ENCODE measurements at regions not wholly inside any gene's neighbourhood (a gene's known extent, or its start where the extent isn't known, plus 50 kb on each side); places are given as distances from the start of the nearest gene placed in this dataset.
"Not testable (repeated sequence)": the region's sequence is repeated elsewhere in the genome, so short reads cannot be mapped to it uniquely, and the experiment has no call there.

- no peak for DNase-seq
- Mint-ChIP-seq H3K4me3 (no peak overlapping the region), H3K4me1 (no peaks in the 10 kb centered on the region), H3K27ac (no peak overlapping the region), H3K36me3 (no peaks in the 10 kb centered on the region), H3K27me3 (ENCODE audit: low read depth in 3 of 3) (peaks cover 0 to 5% (median 0%) of the 10 kb centered on the region in 3 donors), H3K9me3 (peaks cover 0 to 18% (median 11%) of the 10 kb centered on the region in 7 donors)
- 40% methylated on average over 1 of the region's 2 CpGs for WGBS (ENCODE audit: insufficient coverage)
- H3K27me3 ChIP-seq (ENCODE audit: control insufficient read depth in 2 of 2, insufficient read depth in 2 of 2, low read length in 2 of 2) = no peaks in the 10 kb centered on the region
- H3K9ac ChIP-seq (ENCODE audit: insufficient read depth, low read length, poor library complexity, severe bottlenecking) = no peak overlapping the region
- no peak overlapping the region for H3K27ac ChIP-seq (ENCODE audit: low read depth in 1 of 2, low read length in 2 of 2)
- no peaks in the 10 kb centered on the region for H3K4me1 ChIP-seq (ENCODE audit: control insufficient read depth in 1 of 2, insufficient read depth in 2 of 2, low read length in 2 of 2)
- H3K36me3 ChIP-seq (replicated peaks in 1 of 2; ENCODE audit: control insufficient read depth in 1 of 2, insufficient read depth in 2 of 2, low read length in 2 of 2) = no peaks in the 10 kb centered on the region
- TF ChIP-seq CTCF (IDR thresholded peaks at IDR 0.05) = no peak
- H3K4me2 ChIP-seq (replicated peaks; ENCODE audit: extremely low read depth, low read length, poor library complexity, severe bottlenecking) = no peak overlapping the region
- no peak overlapping the region for H3K4me3 ChIP-seq (replicated peaks in 1 of 3; ENCODE audit: low read depth in 2 of 3, low read length in 3 of 3)
- H3K9me3 ChIP-seq (replicated peaks in 1 of 2; ENCODE audit: control insufficient read depth in 1 of 2, insufficient read depth in 1 of 2, low read length in 2 of 2) = peaks cover 0 to 13% of the 10 kb centered on the region in 2 donors
- H4K20me1 ChIP-seq (ENCODE audit: insufficient read depth, low read length) = no peaks in the 10 kb centered on the region
- intact Hi-C loops (cut with micrococcal nuclease) = no loop called here
- no peak overlapping the region for H2AFZ ChIP-seq (ENCODE audit: insufficient read depth, low read depth, low read length, poor library complexity, severe bottlenecking)
- H3K79me2 ChIP-seq (ENCODE audit: insufficient read depth, low read length) = no peaks in the 10 kb centered on the region
Observed at GRCh38 chr1:14350197-14350596, 248.3 kb upstream of the KAZN start.

- no peaks in the 10 kb centered on the region for H3K4me1 Mint-ChIP-seq
- no peaks in the 10 kb centered on the region for H3K36me3 Mint-ChIP-seq
- Histone ChIP-seq H3K4me1 (ENCODE audit: control insufficient read depth in 1 of 2, insufficient read depth in 2 of 2, low read length in 2 of 2) (no peaks in the 10 kb centered on the region), H3K4me2 (replicated peaks; ENCODE audit: extremely low read depth, low read length, poor library complexity, severe bottlenecking) (no peak overlapping the region), H3K27me3 (ENCODE audit: control insufficient read depth in 2 of 2, insufficient read depth in 2 of 2, low read length in 2 of 2) (no peaks in the 10 kb centered on the region), H4K20me1 (ENCODE audit: insufficient read depth, low read length) (no peaks in the 10 kb centered on the region), H3K9me3 (replicated peaks in 1 of 2; ENCODE audit: control insufficient read depth in 1 of 2, insufficient read depth in 1 of 2, low read length in 2 of 2) (peaks cover 0 to 13% of the 10 kb centered on the region in 2 donors), H3K4me3 (replicated peaks in 1 of 3; ENCODE audit: low read depth in 2 of 3, low read length in 3 of 3) (no peak overlapping the region), H3K9ac (ENCODE audit: insufficient read depth, low read length, poor library complexity, severe bottlenecking) (no peak overlapping the region), H3K36me3 (replicated peaks in 1 of 2; ENCODE audit: control insufficient read depth in 1 of 2, insufficient read depth in 2 of 2, low read length in 2 of 2) (no peaks in the 10 kb centered on the region), H2AFZ (ENCODE audit: insufficient read depth, low read depth, low read length, poor library complexity, severe bottlenecking) (no peak overlapping the region), H3K79me2 (ENCODE audit: insufficient read depth, low read length) (no peaks in the 10 kb centered on the region), H3K27ac (ENCODE audit: low read depth in 1 of 2, low read length in 2 of 2) (no peak overlapping the region)
- H3K9me3 Mint-ChIP-seq = peaks cover 0 to 22% (median 10%) of the 10 kb centered on the region in 7 donors
- H3K27ac Mint-ChIP-seq = no peak overlapping the region
- DNase-seq = no peak
- intact Hi-C loops (cut with micrococcal nuclease) = no loop called here
- whole genome bisulfite sequencing (ENCODE audit: insufficient coverage) = no CpG with 5 or more reads among the region's 6 CpGs
- no peak for TF ChIP-seq CTCF (IDR thresholded peaks at IDR 0.05)
- H3K4me3 Mint-ChIP-seq = no peak overlapping the region
- H3K27me3 Mint-ChIP-seq (ENCODE audit: low read depth in 3 of 3) = peaks cover 0 to 6% (median 0%) of the 10 kb centered on the region in 3 donors
Observed at GRCh38 chr1:14352897-14353296, 245.6 kb upstream of the KAZN start.

GRCh38 chr1:14361005-14361404, 237.5 kb upstream of the KAZN start:
- H3K27ac Mint-ChIP-seq; H3K4me3 ChIP-seq (replicated peaks in 1 of 3; ENCODE audit: low read depth in 2 of 3, low read length in 3 of 3); H3K36me3 Mint-ChIP-seq; H4K20me1 ChIP-seq (ENCODE audit: insufficient read depth, low read length); H3K9ac ChIP-seq (ENCODE audit: insufficient read depth, low read length, poor library complexity, severe bottlenecking); H3K36me3 ChIP-seq (replicated peaks in 1 of 2; ENCODE audit: control insufficient read depth in 1 of 2, insufficient read depth in 2 of 2, low read length in 2 of 2); H2AFZ ChIP-seq (ENCODE audit: insufficient read depth, low read depth, low read length, poor library complexity, severe bottlenecking); H3K4me1 ChIP-seq (ENCODE audit: control insufficient read depth in 1 of 2, insufficient read depth in 2 of 2, low read length in 2 of 2); intact Hi-C loops (cut with micrococcal nuclease); H3K4me1 Mint-ChIP-seq; H3K4me3 Mint-ChIP-seq; H3K4me2 ChIP-seq (replicated peaks; ENCODE audit: extremely low read depth, low read length, poor library complexity, severe bottlenecking); H3K27ac ChIP-seq (ENCODE audit: low read depth in 1 of 2, low read length in 2 of 2); H3K27me3 ChIP-seq (ENCODE audit: control insufficient read depth in 2 of 2, insufficient read depth in 2 of 2, low read length in 2 of 2); H3K79me2 ChIP-seq (ENCODE audit: insufficient read depth, low read length); DNase-seq; H3K27me3 Mint-ChIP-seq (ENCODE audit: low read depth in 3 of 3): not testable (repeated sequence)
- 31% methylated on average over 4 of the region's 6 CpGs for WGBS (ENCODE audit: insufficient coverage)
- peaks cover 6 to 13% of the 10 kb centered on the region in 2 donors for H3K9me3 ChIP-seq (replicated peaks in 1 of 2; ENCODE audit: control insufficient read depth in 1 of 2, insufficient read depth in 1 of 2, low read length in 2 of 2)
- peaks cover 0 to 21% (median 10%) of the 10 kb centered on the region in 7 donors for H3K9me3 Mint-ChIP-seq
